Osteocyte (in vitro differentiated cells): ENCODE measurements at regions not wholly inside any gene's neighbourhood (a gene's known extent, or its start where the extent isn't known, plus 50 kb on each side); places are given as distances from the start of the nearest gene placed in this dataset.

Source experiments
- DNase-seq: peaks from one replicate; pipeline ENCODE4 v3.0.0; 2021; ENCODE audit warnings: mixed read lengths; ENCODE audit not compliant: unreplicated experiment; ENCODE audit errors: extremely low spot score
- H3K27ac Mint-ChIP-seq: one replicate; pipeline ENCODE4 v1.8.0; 2021; ENCODE audit warnings: mild to moderate bottlenecking, mixed read lengths; ENCODE audit not compliant: unreplicated experiment
- H3K27me3 Mint-ChIP-seq: one replicate; pipeline ENCODE4 v1.8.0; 2021; ENCODE audit warnings: mixed read lengths; ENCODE audit not compliant: unreplicated experiment
- H3K36me3 Mint-ChIP-seq: one replicate; pipeline ENCODE4 v1.8.0; 2021; ENCODE audit warnings: mixed read lengths; ENCODE audit not compliant: unreplicated experiment
- H3K4me1 Mint-ChIP-seq: one replicate; pipeline ENCODE4 v1.8.0; 2021; ENCODE audit warnings: mixed read lengths; ENCODE audit not compliant: unreplicated experiment
- H3K4me3 Mint-ChIP-seq: one replicate; pipeline ENCODE4 v1.8.0; 2021; ENCODE audit warnings: mild to moderate bottlenecking, moderate library complexity, mixed read lengths; ENCODE audit not compliant: unreplicated experiment
- H3K9me3 Mint-ChIP-seq: one replicate; pipeline ENCODE4 v1.8.0; 2021; ENCODE audit warnings: mixed read lengths; ENCODE audit not compliant: unreplicated experiment
- TF ChIP-seq, protein P1 (sequence below): fragments of 200-600 bp; sonication (generic); IDR thresholded peaks from 2 replicates; pipeline ENCODE4 v1.5.0; 2021; ENCODE audit warnings: antibody characterized with exemption, mild to moderate bottlenecking, moderate library complexity

DNA sequence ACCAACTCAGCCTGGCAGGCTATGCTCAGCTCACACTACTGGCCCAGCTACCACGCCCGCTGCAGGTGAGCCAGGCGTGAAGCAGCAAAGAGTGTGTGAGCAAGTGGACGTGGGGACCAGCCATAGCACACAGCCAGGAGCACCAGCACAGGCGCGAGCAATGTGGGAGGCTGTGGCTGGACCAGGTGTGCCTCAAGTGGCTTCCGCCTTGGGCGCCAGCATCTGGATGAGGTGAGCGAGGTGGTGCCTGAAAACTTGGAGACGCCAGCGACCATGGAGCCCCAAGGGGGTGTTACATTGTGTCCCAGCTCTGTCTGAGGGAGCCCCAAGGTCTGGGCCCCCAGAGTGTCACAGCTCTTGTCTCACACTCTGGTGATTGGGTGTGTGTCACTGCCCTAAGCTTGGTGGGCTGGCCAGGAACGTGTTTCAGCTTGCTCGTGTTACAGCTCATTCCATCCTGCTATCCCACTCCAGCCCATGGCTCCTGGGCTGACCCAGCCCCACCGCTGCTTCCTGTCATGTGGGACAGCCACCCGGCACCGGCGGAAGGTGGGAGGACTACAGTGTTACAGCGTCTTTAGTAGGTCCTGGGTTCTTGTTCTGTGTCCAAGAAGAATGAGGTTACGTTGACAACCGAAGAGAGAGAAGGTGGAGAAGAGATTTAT lies 508.0 kb upstream of the MMS22L start:
- H3K27ac Mint-ChIP-seq: no peak overlapping the region

DNA sequence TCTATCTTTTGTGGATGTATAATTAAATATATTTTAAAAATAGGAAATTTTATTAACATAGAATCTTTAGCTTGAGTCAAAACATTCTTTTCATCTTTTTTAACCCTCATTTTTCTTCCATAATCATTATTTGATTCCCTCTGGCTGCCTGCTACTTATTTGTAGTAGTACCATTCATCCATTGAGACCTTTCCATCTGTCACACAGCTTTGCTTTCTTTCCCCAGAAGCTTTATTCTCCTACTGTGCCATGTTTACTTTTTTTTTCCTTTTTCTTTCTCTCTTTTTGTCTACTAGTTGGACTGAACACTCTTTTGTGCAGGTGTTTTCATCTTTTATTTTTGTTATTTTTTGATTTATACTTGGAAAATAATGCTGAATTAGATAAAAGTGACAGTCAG lies 522.6 kb upstream of the MMS22L start:
- TF ChIP-seq, protein P1, sequence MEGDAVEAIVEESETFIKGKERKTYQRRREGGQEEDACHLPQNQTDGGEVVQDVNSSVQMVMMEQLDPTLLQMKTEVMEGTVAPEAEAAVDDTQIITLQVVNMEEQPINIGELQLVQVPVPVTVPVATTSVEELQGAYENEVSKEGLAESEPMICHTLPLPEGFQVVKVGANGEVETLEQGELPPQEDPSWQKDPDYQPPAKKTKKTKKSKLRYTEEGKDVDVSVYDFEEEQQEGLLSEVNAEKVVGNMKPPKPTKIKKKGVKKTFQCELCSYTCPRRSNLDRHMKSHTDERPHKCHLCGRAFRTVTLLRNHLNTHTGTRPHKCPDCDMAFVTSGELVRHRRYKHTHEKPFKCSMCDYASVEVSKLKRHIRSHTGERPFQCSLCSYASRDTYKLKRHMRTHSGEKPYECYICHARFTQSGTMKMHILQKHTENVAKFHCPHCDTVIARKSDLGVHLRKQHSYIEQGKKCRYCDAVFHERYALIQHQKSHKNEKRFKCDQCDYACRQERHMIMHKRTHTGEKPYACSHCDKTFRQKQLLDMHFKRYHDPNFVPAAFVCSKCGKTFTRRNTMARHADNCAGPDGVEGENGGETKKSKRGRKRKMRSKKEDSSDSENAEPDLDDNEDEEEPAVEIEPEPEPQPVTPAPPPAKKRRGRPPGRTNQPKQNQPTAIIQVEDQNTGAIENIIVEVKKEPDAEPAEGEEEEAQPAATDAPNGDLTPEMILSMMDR: no peak
- Mint-ChIP-seq H3K27ac (no peak overlapping the region), H3K36me3 (no peaks in the 10 kb centered on the region), H3K4me3 (no peak overlapping the region), H3K27me3 (peaks cover 3% of the 10 kb centered on the region), H3K4me1 (no peaks in the 10 kb centered on the region), H3K9me3 (no peaks in the 10 kb centered on the region)
- no peak for DNase-seq

More for the DNA sequence above, 508.0 kb upstream of the MMS22L start:
- Mint-ChIP-seq H3K9me3 (peaks cover 14% of the 10 kb centered on the region), H3K4me1 (no peaks in the 10 kb centered on the region), H3K27me3 (no peaks in the 10 kb centered on the region), H3K4me3 (no peak overlapping the region), H3K36me3 (peaks cover 2% of the 10 kb centered on the region)
- TF ChIP-seq, protein P1: no peak
- no peak for DNase-seq

DNA sequence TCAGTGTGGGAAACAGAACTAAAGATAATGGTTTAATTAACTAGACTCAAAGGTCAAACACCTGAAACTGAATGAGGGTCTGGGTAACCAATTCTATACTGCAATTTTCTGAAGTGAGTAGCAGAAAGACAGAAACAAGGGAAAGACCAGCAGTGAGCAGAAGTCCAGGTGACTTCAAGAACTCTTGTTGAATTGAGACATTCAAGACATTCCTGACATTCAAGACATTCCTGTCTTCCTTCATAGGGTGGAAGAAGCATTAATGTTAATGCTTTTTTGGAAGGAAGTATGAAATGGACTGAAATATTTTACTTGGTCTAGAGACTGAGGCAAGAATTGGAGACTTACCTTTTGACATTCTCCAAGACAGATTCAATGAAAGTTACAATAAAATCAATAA lies 529.9 kb upstream of the MMS22L start:
- TF ChIP-seq, protein P1: no peak
- Mint-ChIP-seq H3K36me3 (no peaks in the 10 kb centered on the region), H3K4me3 (no peak overlapping the region), H3K27me3 (peaks cover 12% of the 10 kb centered on the region), H3K4me1 (no peaks in the 10 kb centered on the region), H3K27ac (no peak overlapping the region), H3K9me3 (no peaks in the 10 kb centered on the region)
- DNase-seq: no peak

DNA sequence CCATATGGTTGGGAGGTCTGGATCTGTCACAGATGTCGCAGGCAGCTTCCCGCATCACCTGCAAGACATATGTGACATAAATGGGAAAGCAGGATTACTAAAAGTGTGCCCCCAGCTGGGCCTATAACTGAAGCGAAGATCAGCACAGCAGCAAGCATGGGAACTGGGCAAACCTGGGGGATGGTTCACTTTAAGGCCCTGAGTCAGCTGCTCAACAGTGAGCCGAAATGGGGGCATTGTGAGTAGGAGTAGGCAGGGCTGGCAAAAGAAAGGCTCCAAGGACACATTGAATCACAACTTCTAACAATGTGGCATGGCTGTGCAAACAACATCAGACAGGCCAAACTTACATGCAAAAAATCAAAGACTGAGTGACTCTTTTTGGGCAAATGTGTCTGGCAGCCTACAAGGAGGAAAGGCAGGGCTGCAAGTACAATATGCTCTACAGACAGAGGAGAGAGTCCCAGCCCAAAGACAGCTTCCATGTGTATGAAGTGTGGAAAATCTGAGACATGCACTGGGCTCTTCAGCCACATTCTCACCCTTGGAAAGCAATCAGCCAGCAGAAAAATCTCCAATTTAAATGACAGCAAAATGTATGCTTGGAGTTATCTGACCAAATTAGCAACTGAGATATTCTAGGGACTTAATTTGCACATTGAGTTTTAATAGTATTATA lies 531.0 kb upstream of the MMS22L start:
- Mint-ChIP-seq H3K4me1 (no peaks in the 10 kb centered on the region), H3K36me3 (no peaks in the 10 kb centered on the region), H3K9me3 (no peaks in the 10 kb centered on the region), H3K27ac (no peak overlapping the region), H3K27me3 (peaks cover 13% of the 10 kb centered on the region), H3K4me3 (no peak overlapping the region)
- DNase-seq: no peak
- TF ChIP-seq, protein P1: no peak

DNA sequence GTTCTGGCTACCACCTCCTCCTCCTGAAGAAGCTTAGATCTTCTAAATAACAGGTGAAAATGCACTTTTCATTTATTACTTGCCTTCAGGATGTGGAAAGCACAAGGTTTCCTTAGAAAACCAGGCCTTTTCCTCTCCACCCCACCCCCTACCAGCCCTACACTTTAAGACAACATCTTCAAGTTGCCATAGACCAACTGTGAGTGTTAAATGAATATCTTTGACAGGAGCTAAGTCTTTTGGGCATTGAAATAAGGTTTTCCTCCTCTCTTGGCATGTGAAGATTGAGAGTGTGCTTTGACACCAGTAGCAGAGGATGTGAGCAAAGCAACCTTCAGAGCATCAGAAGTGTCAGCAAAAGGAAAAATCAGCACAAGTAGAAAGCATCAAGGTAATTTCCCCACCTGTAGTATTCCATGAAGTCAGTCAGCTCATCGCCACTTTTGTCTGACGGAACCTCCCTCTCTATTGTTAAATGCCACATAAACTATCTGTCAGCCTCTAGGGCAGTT lies 532.3 kb upstream of the MMS22L start:
- DNase-seq: no peak
- Mint-ChIP-seq H3K9me3 (no peaks in the 10 kb centered on the region), H3K4me1 (no peaks in the 10 kb centered on the region), H3K27me3 (peaks cover 22% of the 10 kb centered on the region), H3K36me3 (no peaks in the 10 kb centered on the region), H3K4me3 (no peak overlapping the region), H3K27ac (no peak overlapping the region)
- TF ChIP-seq, protein P1: no peak
